HL-60 (cell line): ENCODE measurements at regions not wholly inside any gene's neighbourhood (a gene's known extent, or its start where the extent isn't known, plus 50 kb on each side); places are given as distances from the start of the nearest gene placed in this dataset.

ENCODE experiments used
- DNase-seq, 2 experiments: peaks; one replicate each; pipeline ENCODE4 v3.0.0-alpha.2; 2010 to 2020; ENCODE audit warnings: low read depth in 1 of 2, low spot score in 1 of 2
- H3K27ac ChIP-seq: fragments of 250-450 bp; sonication (Bioruptor Pico); replicated peaks from 2 replicates; pipeline ENCODE4 v1.5.1; 2020; ENCODE audit warnings: mild to moderate bottlenecking, moderate library complexity
- H3K27me3 ChIP-seq: fragments of 250-450 bp; sonication (Bioruptor Pico); 2 replicates; pipeline ENCODE4 v1.5.1; 2021; ENCODE audit warnings: mild to moderate bottlenecking, moderate library complexity; ENCODE audit not compliant: insufficient read depth, poor library complexity, severe bottlenecking
- H3K4me3 ChIP-seq: replicated peaks from 2 replicates; pipeline ENCODE4 v1.5.1; 2011; ENCODE audit warnings: mild to moderate bottlenecking, control low read depth, low read length; ENCODE audit not compliant: insufficient read depth
- GABPA ChIP-seq: IDR thresholded peaks from 2 replicates; pipeline ENCODE4 v1.6.1; 2012; ENCODE audit warnings: low read depth
- POLR2AphosphoS5 ChIP-seq: IDR thresholded peaks from 2 replicates; pipeline ENCODE4 v1.6.1; 2012; ENCODE audit warnings: low read depth
- SPI1 ChIP-seq: IDR thresholded peaks from 2 replicates; pipeline ENCODE4 v1.6.1; 2012; ENCODE audit warnings: low read depth, mild to moderate bottlenecking, borderline replicate concordance
- TF ChIP-seq, protein P1 (sequence below): IDR thresholded peaks from one replicate; pipeline ENCODE4 v1.5.1; 2011; ENCODE audit warnings: low read length, control low read depth, inconsistent platforms; ENCODE audit not compliant: insufficient read depth
- TF ChIP-seq, protein P2 (sequence below): IDR thresholded peaks from 2 replicates; pipeline ENCODE4 v1.6.1; 2012; ENCODE audit warnings: low read depth; ENCODE audit not compliant: insufficient replicate concordance

DNA sequence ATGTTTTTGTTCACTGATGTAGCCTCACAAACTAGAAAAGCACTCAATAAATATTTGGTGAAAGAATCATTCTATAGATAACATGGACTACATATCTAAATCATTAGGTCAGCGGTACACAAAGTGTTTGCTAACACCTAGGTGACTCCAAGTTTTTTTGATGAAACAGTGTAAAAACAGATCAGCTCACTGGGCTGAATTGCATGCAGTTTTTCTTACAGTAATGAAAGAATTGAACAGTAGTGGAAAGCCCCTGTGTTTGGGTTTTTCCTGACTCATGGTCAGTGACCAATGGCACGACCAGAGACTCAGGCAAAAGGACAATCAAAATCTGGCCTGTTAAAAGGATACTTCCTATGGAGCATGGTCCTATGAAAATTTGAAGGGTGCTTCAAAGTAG lies 384.3 kb upstream of the EPHA6 start:
- TF ChIP-seq POLR2AphosphoS5 (no peak), GABPA (no peak), SPI1 (no peak)
- TF ChIP-seq, protein P1, sequence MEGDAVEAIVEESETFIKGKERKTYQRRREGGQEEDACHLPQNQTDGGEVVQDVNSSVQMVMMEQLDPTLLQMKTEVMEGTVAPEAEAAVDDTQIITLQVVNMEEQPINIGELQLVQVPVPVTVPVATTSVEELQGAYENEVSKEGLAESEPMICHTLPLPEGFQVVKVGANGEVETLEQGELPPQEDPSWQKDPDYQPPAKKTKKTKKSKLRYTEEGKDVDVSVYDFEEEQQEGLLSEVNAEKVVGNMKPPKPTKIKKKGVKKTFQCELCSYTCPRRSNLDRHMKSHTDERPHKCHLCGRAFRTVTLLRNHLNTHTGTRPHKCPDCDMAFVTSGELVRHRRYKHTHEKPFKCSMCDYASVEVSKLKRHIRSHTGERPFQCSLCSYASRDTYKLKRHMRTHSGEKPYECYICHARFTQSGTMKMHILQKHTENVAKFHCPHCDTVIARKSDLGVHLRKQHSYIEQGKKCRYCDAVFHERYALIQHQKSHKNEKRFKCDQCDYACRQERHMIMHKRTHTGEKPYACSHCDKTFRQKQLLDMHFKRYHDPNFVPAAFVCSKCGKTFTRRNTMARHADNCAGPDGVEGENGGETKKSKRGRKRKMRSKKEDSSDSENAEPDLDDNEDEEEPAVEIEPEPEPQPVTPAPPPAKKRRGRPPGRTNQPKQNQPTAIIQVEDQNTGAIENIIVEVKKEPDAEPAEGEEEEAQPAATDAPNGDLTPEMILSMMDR = no peak
- TF ChIP-seq, protein P2, sequence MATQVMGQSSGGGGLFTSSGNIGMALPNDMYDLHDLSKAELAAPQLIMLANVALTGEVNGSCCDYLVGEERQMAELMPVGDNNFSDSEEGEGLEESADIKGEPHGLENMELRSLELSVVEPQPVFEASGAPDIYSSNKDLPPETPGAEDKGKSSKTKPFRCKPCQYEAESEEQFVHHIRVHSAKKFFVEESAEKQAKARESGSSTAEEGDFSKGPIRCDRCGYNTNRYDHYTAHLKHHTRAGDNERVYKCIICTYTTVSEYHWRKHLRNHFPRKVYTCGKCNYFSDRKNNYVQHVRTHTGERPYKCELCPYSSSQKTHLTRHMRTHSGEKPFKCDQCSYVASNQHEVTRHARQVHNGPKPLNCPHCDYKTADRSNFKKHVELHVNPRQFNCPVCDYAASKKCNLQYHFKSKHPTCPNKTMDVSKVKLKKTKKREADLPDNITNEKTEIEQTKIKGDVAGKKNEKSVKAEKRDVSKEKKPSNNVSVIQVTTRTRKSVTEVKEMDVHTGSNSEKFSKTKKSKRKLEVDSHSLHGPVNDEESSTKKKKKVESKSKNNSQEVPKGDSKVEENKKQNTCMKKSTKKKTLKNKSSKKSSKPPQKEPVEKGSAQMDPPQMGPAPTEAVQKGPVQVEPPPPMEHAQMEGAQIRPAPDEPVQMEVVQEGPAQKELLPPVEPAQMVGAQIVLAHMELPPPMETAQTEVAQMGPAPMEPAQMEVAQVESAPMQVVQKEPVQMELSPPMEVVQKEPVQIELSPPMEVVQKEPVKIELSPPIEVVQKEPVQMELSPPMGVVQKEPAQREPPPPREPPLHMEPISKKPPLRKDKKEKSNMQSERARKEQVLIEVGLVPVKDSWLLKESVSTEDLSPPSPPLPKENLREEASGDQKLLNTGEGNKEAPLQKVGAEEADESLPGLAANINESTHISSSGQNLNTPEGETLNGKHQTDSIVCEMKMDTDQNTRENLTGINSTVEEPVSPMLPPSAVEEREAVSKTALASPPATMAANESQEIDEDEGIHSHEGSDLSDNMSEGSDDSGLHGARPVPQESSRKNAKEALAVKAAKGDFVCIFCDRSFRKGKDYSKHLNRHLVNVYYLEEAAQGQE = no peak
- no peak for DNase-seq
- Histone ChIP-seq H3K4me3 (no peak overlapping the region), H3K27ac (no peak overlapping the region), H3K27me3 (no peaks in the 10 kb centered on the region)

DNA sequence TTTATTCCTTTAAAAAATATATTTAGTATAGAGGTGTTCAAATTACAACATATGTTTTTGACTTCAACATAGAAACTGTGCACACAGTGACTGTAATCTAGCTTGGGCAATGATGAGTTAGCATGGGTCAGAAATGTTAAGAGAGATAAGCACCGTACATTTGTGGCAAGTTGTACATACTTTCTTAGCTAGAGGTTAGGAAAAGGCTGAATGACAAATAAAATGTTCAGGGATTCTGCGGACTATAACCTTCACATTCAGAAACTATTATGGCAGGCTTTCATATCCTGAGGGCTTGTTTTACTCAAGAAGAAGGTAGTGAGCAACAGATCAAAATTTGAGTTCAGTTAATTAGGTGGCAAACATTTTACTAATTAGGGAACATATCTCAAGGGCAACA lies 379.7 kb upstream of the EPHA6 start:
- H3K27me3 ChIP-seq = no peaks in the 10 kb centered on the region
- DNase-seq = no peak
- TF ChIP-seq, protein P1 = no peak
- no peak for TF ChIP-seq POLR2AphosphoS5
- no peak for TF ChIP-seq GABPA
- TF ChIP-seq, protein P2 = no peak
- TF ChIP-seq SPI1 = no peak
- H3K27ac ChIP-seq = no peak overlapping the region
- no peak overlapping the region for H3K4me3 ChIP-seq

DNA sequence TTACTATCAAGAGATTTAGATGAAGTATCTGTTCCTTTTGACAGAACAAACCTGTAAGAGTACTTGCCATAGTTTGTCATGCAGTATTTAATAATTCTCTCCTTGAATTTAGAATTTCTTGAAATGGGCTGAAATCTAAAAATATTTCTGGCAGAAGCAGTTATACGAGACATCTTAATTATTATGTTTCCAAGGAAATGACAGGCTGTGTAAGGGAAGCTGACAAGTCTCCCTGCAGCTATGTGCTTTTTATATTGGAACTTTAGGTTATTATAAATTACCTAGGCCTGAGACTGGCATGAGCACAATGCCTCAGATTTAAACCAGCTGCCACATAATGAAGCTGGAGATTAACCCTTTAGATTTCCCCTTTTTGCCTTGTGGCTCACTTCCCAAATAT lies 365.0 kb upstream of the EPHA6 start:
- no peak for TF ChIP-seq SPI1
- TF ChIP-seq, protein P1 = no peak
- TF ChIP-seq, protein P2 = no peak
- TF ChIP-seq POLR2AphosphoS5 = no peak
- TF ChIP-seq GABPA = no peak
- H3K27ac ChIP-seq = no peak overlapping the region

More for the DNA sequence above, 365.0 kb upstream of the EPHA6 start:
- no peak overlapping the region for H3K4me3 ChIP-seq
- no peak for DNase-seq
- no peaks in the 10 kb centered on the region for H3K27me3 ChIP-seq
